ENCODE measurements at regions not wholly inside any gene's neighbourhood (a gene's known extent, or its start where the extent isn't known, plus 50 kb on each side); places are given as distances from the start of the nearest gene placed in this dataset.

- Histone ChIP-seq H3K4me3 (ENCODE audit: low read depth, low read length) (no peak overlapping the region), H3K9me3 (ENCODE audit: control insufficient read depth, insufficient read depth, low read length) (no peaks in the 10 kb centered on the region), H3K27me3 (ENCODE audit: control insufficient read depth, insufficient read depth, low read length) (no peaks in the 10 kb centered on the region), H3K27ac (ENCODE audit: low read depth, low read length) (no peak overlapping the region), H3K36me3 (ENCODE audit: control insufficient read depth, insufficient read depth, low read length) (no peaks in the 10 kb centered on the region), H3K4me1 (ENCODE audit: control insufficient read depth, insufficient read depth, low read length) (no peaks in the 10 kb centered on the region)
- no peak for DNase-seq (ENCODE audit: low read depth in 4 of 6, low spot score in 6 of 6)
- WGBS (ENCODE audit: insufficient coverage): no CpG with 5 or more reads among the region's 2 CpGs
Observed at GRCh38 chr2:15852811-15853210, 87.5 kb upstream of the MYCN start.

- Histone ChIP-seq H3K36me3 (ENCODE audit: control insufficient read depth, insufficient read depth, low read length) (no peaks in the 10 kb centered on the region), H3K9me3 (ENCODE audit: control insufficient read depth, insufficient read depth, low read length) (no peaks in the 10 kb centered on the region), H3K27me3 (ENCODE audit: control insufficient read depth, insufficient read depth, low read length) (no peaks in the 10 kb centered on the region), H3K27ac (ENCODE audit: low read depth, low read length) (no peak overlapping the region), H3K4me3 (ENCODE audit: low read depth, low read length) (no peak overlapping the region), H3K4me1 (ENCODE audit: control insufficient read depth, insufficient read depth, low read length) (no peaks in the 10 kb centered on the region)
- no peak for DNase-seq (ENCODE audit: low read depth in 4 of 6, low spot score in 6 of 6)
- no CpG with 5 or more reads among the region's 3 CpGs for WGBS (ENCODE audit: insufficient coverage)
Observed at GRCh38 chr2:15853903-15854302, 86.4 kb upstream of the MYCN start.

GRCh38 chr2:15855766-15856260, 84.5 kb upstream of the MYCN start:
- H3K27me3 ChIP-seq (ENCODE audit: control insufficient read depth, insufficient read depth, low read length): no peaks in the 10 kb centered on the region
- DNase-seq (ENCODE audit: low read depth in 4 of 6, low spot score in 6 of 6): no peak
- no peaks in the 10 kb centered on the region for H3K4me1 ChIP-seq (ENCODE audit: control insufficient read depth, insufficient read depth, low read length)
- no peaks in the 10 kb centered on the region for H3K9me3 ChIP-seq (ENCODE audit: control insufficient read depth, insufficient read depth, low read length)
- no peak overlapping the region for H3K27ac ChIP-seq (ENCODE audit: low read depth, low read length)
- H3K4me3 ChIP-seq (ENCODE audit: low read depth, low read length): no peak overlapping the region
- H3K36me3 ChIP-seq (ENCODE audit: control insufficient read depth, insufficient read depth, low read length): no peaks in the 10 kb centered on the region

GRCh38 chr2:15856318-15856717, 84.0 kb upstream of the MYCN start:
- 100% methylated on average over 3 of the region's 3 CpGs for WGBS (ENCODE audit: insufficient coverage)
- Histone ChIP-seq H3K36me3 (ENCODE audit: control insufficient read depth, insufficient read depth, low read length) (no peaks in the 10 kb centered on the region), H3K4me3 (ENCODE audit: low read depth, low read length) (no peak overlapping the region), H3K4me1 (ENCODE audit: control insufficient read depth, insufficient read depth, low read length) (no peaks in the 10 kb centered on the region), H3K27me3 (ENCODE audit: control insufficient read depth, insufficient read depth, low read length) (no peaks in the 10 kb centered on the region), H3K27ac (ENCODE audit: low read depth, low read length) (no peak overlapping the region), H3K9me3 (ENCODE audit: control insufficient read depth, insufficient read depth, low read length) (no peaks in the 10 kb centered on the region)
- DNase-seq (ENCODE audit: low read depth in 4 of 6, low spot score in 6 of 6): no peak

- Histone ChIP-seq H3K27ac (ENCODE audit: low read depth, low read length) (no peak overlapping the region), H3K36me3 (ENCODE audit: control insufficient read depth, insufficient read depth, low read length) (no peaks in the 10 kb centered on the region), H3K27me3 (ENCODE audit: control insufficient read depth, insufficient read depth, low read length) (no peaks in the 10 kb centered on the region), H3K4me1 (ENCODE audit: control insufficient read depth, insufficient read depth, low read length) (no peaks in the 10 kb centered on the region), H3K4me3 (ENCODE audit: low read depth, low read length) (no peak overlapping the region), H3K9me3 (ENCODE audit: control insufficient read depth, insufficient read depth, low read length) (no peaks in the 10 kb centered on the region)
- WGBS (ENCODE audit: insufficient coverage): 64% methylated on average over 5 of the region's 6 CpGs
- DNase-seq (ENCODE audit: low read depth in 4 of 6, low spot score in 6 of 6): peak in 2 of 6 donors; percentile 32 to 77
Observed at GRCh38 chr2:15858466-15858865, 81.9 kb upstream of the MYCN start.

- Histone ChIP-seq H3K4me1 (ENCODE audit: control insufficient read depth, insufficient read depth, low read length) (no peaks in the 10 kb centered on the region), H3K27me3 (ENCODE audit: control insufficient read depth, insufficient read depth, low read length) (no peaks in the 10 kb centered on the region), H3K4me3 (ENCODE audit: low read depth, low read length) (no peak overlapping the region), H3K9me3 (ENCODE audit: control insufficient read depth, insufficient read depth, low read length) (no peaks in the 10 kb centered on the region), H3K36me3 (ENCODE audit: control insufficient read depth, insufficient read depth, low read length) (no peaks in the 10 kb centered on the region), H3K27ac (ENCODE audit: low read depth, low read length) (no peak overlapping the region)
- DNase-seq (ENCODE audit: low read depth in 4 of 6, low spot score in 6 of 6): no peak
Observed at GRCh38 chr2:15860051-15860663, 80.2 kb upstream of the MYCN start.

- no peaks in the 10 kb centered on the region for H3K4me1 ChIP-seq (ENCODE audit: control insufficient read depth, insufficient read depth, low read length)
- no peaks in the 10 kb centered on the region for H3K36me3 ChIP-seq (ENCODE audit: control insufficient read depth, insufficient read depth, low read length)
- no CpG with 5 or more reads among the region's 1 CpG for WGBS (ENCODE audit: insufficient coverage)
- no peaks in the 10 kb centered on the region for H3K9me3 ChIP-seq (ENCODE audit: control insufficient read depth, insufficient read depth, low read length)
- H3K27ac ChIP-seq (ENCODE audit: low read depth, low read length): no peak overlapping the region
- no peak for DNase-seq (ENCODE audit: low read depth in 4 of 6, low spot score in 6 of 6)
- H3K4me3 ChIP-seq (ENCODE audit: low read depth, low read length): no peak overlapping the region
- H3K27me3 ChIP-seq (ENCODE audit: control insufficient read depth, insufficient read depth, low read length): no peaks in the 10 kb centered on the region
Observed at GRCh38 chr2:15860760-15861159, 79.6 kb upstream of the MYCN start.

GRCh38 chr2:15861172-15861822, 79.1 kb upstream of the MYCN start:
- WGBS (ENCODE audit: insufficient coverage): no CpG with 5 or more reads among the region's 6 CpGs
- H3K4me1 ChIP-seq (ENCODE audit: control insufficient read depth, insufficient read depth, low read length): no peaks in the 10 kb centered on the region
- no peaks in the 10 kb centered on the region for H3K27me3 ChIP-seq (ENCODE audit: control insufficient read depth, insufficient read depth, low read length)
- H3K4me3 ChIP-seq (ENCODE audit: low read depth, low read length): no peak overlapping the region
- H3K27ac ChIP-seq (ENCODE audit: low read depth, low read length): no peak overlapping the region
- no peaks in the 10 kb centered on the region for H3K36me3 ChIP-seq (ENCODE audit: control insufficient read depth, insufficient read depth, low read length)
- no peaks in the 10 kb centered on the region for H3K9me3 ChIP-seq (ENCODE audit: control insufficient read depth, insufficient read depth, low read length)
- DNase-seq (ENCODE audit: low read depth in 4 of 6, low spot score in 6 of 6): no peak

GRCh38 chr2:15861898-15862297, 78.5 kb upstream of the MYCN start:
- WGBS (ENCODE audit: insufficient coverage): no CpG with 5 or more reads among the region's 1 CpG
- Histone ChIP-seq H3K4me3 (ENCODE audit: low read depth, low read length) (no peak overlapping the region), H3K9me3 (ENCODE audit: control insufficient read depth, insufficient read depth, low read length) (no peaks in the 10 kb centered on the region), H3K4me1 (ENCODE audit: control insufficient read depth, insufficient read depth, low read length) (no peaks in the 10 kb centered on the region), H3K27me3 (ENCODE audit: control insufficient read depth, insufficient read depth, low read length) (no peaks in the 10 kb centered on the region), H3K27ac (ENCODE audit: low read depth, low read length) (no peak overlapping the region), H3K36me3 (ENCODE audit: control insufficient read depth, insufficient read depth, low read length) (no peaks in the 10 kb centered on the region)
- DNase-seq (ENCODE audit: low read depth in 4 of 6, low spot score in 6 of 6): no peak

GRCh38 chr2:15863089-15863488, 77.3 kb upstream of the MYCN start:
- H3K4me1 ChIP-seq (ENCODE audit: control insufficient read depth, insufficient read depth, low read length): no peaks in the 10 kb centered on the region
- DNase-seq (ENCODE audit: low read depth in 4 of 6, low spot score in 6 of 6): no peak
- no peaks in the 10 kb centered on the region for H3K27me3 ChIP-seq (ENCODE audit: control insufficient read depth, insufficient read depth, low read length)
- H3K4me3 ChIP-seq (ENCODE audit: low read depth, low read length): no peak overlapping the region
- H3K36me3 ChIP-seq (ENCODE audit: control insufficient read depth, insufficient read depth, low read length): no peaks in the 10 kb centered on the region
- WGBS (ENCODE audit: insufficient coverage): no CpG with 5 or more reads among the region's 2 CpGs
- peaks cover 3% of the 10 kb centered on the region for H3K9me3 ChIP-seq (ENCODE audit: control insufficient read depth, insufficient read depth, low read length)
- H3K27ac ChIP-seq (ENCODE audit: low read depth, low read length): no peak overlapping the region

All from spinal cord (tissue), 9 donors.